Upper lobe of left lung (tissue), 4 donors: ENCODE measurements at regions not wholly inside any gene's neighbourhood (a gene's known extent, or its start where the extent isn't known, plus 50 kb on each side); places are given as distances from the start of the nearest gene placed in this dataset.
"Not testable (repeated sequence)": the region's sequence is repeated elsewhere in the genome, so short reads cannot be mapped to it uniquely, and the experiment has no call there.

Experiments
- EP300 ChIP-seq, 4 donors: sonication (generic); formaldehyde crosslinking; IDR thresholded peaks; one replicate each; pipeline ENCODE4 v1.5.1; 2017; ENCODE audit warnings: antibody characterized with exemption in 4 of 4, control low read depth in 2 of 4
- POLR2A ChIP-seq, 4 donors: fragments of 450-650 bp; IDR thresholded peaks; one replicate each; pipeline ENCODE4 v1.5.1; 2016 to 2017; ENCODE audit warnings: antibody characterized with exemption in 4 of 4, mild to moderate bottlenecking in 2 of 4
- POLR2AphosphoS5 ChIP-seq, 2 donors: sonication (generic); formaldehyde crosslinking; IDR thresholded peaks; one replicate each; pipeline ENCODE4 v1.5.1; 2017; ENCODE audit warnings: antibody characterized with exemption in 2 of 2
- TF ChIP-seq, protein P1 (sequence below), 6 experiments: fragments of 450-650 bp in 4 of 6; fragments of 200-600 bp in 2 of 6; sonication (generic) in 2 of 6; IDR thresholded peaks; one replicate each; pipeline ENCODE4 v1.5.1; 2016 to 2019; ENCODE audit warnings: antibody characterized with exemption in 6 of 6

DNA sequence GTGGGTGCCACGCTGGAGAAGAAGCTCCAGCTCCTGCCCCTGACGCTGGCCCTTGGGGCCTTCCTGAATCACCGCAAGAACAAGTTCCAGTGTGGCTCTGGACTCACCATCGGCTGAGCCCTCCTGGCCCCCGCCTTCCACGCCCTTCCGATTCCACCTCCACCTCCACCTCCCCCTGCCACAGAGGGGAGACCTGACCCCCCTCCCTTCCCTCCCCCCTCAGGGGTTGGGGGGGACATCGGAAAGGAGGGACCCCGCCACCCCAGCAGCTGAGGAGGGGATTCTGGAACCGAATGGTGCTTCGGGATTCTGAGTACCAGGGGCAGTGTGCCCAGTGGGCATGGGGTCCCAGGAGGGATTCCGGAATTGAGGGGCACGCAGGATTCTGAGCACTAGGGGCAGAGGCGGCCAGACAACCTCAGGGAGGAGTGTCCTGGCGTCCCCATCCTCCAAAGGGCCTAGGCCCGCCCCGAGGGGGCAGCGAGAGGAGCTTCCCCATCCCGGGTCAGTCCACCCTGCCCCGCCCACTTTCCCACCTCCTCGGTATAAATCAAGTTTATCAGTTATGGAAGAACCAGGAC is 166.0 kb downstream of the POTEG start:
- TF ChIP-seq, protein P1, sequence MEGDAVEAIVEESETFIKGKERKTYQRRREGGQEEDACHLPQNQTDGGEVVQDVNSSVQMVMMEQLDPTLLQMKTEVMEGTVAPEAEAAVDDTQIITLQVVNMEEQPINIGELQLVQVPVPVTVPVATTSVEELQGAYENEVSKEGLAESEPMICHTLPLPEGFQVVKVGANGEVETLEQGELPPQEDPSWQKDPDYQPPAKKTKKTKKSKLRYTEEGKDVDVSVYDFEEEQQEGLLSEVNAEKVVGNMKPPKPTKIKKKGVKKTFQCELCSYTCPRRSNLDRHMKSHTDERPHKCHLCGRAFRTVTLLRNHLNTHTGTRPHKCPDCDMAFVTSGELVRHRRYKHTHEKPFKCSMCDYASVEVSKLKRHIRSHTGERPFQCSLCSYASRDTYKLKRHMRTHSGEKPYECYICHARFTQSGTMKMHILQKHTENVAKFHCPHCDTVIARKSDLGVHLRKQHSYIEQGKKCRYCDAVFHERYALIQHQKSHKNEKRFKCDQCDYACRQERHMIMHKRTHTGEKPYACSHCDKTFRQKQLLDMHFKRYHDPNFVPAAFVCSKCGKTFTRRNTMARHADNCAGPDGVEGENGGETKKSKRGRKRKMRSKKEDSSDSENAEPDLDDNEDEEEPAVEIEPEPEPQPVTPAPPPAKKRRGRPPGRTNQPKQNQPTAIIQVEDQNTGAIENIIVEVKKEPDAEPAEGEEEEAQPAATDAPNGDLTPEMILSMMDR (IDR thresholded peaks at IDR 0.05), result not testable (repeated sequence)
- not testable (repeated sequence) for TF ChIP-seq POLR2A, POLR2AphosphoS5, EP300 (IDR thresholded peaks at IDR 0.05)
